SIG-M5 treated with dmso at 0.1 percent for 504 hours (cell line): ENCODE measurements at regions not wholly inside any gene's neighbourhood (a gene's known extent, or its start where the extent isn't known, plus 50 kb on each side); places are given as distances from the start of the nearest gene placed in this dataset.

Experiments
- DNase-seq: peaks from one replicate; lab custom pipeline; 2025; ENCODE audit not compliant: unreplicated experiment; lab: John Stamatoyannopoulos, UW

- no peak for DNase-seq
These were observed 120.9 kb upstream of the MLN start for GRCh38 chr6:33924681-33925080.

GRCh38 chr6:33923857-33924514 is 120.2 kb upstream of the MLN start:
- no peak for DNase-seq

DNA sequence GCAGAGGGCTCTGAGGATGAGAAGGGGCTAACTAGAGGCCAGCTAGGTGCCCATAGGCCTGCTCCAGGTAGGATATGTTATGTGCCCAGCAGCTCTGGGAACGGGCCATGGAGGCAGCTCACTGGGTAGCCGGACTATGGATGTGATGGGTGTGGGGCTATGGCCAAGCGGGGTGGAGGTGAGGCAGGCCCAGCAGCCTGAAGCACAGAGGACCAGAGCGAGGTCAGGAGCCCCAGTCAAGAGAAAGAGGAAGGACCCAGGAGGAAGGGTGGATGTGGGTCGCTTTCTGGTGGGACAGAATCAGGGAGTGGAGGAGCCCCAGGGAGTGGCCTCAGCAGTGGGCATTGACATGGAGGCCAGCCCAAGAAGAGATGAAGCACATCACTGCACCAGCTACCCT is 117.9 kb upstream of the MLN start:
- DNase-seq, result no peak

GRCh38 chr6:33918175-33918695 is 114.4 kb upstream of the MLN start:
- DNase-seq, result no peak

DNA sequence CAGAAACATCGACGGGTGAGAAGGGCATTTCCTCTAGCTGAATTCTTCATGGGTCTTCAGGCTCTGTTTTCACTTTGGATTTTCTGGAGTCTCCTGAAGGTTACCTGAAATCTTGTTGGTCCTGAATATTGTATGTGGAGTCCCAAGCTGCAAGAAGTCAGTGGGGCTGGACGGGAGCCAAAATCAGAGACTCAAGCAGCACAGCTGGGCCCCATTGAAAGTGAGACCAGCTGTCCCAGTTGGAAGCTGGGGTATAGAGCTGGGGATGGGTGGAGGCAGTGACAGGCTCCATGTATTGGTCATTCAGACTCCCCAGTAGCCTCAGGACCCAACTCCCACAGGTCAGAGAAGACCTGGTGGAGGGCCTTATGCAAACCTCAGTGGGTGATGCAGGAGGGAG is 111.3 kb upstream of the MLN start:
- DNase-seq, result no peak

DNA sequence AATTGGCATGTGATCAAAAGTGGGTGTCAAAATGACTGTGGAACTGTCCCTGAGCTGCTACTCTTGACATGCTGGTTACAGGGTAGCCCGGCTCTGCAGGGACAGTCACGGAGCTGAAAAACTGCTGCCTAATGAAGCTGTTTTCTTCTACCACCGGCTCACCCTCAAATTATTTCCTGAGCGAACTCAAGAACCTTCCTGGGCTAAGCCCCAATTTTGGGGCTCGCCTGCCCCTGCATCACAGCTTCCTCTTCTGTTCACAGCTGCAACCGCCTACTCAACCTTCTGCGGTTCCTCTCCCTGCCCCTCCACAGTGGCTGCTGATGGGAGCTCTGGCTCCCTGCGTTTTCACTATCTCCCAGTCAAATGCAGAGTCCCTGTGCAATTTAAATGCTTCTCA is 110.8 kb upstream of the MLN start:
- DNase-seq, result peak; percentile 60

- DNase-seq, result no peak
These were observed 108.4 kb upstream of the MLN start for GRCh38 chr6:33912195-33912594.

DNA sequence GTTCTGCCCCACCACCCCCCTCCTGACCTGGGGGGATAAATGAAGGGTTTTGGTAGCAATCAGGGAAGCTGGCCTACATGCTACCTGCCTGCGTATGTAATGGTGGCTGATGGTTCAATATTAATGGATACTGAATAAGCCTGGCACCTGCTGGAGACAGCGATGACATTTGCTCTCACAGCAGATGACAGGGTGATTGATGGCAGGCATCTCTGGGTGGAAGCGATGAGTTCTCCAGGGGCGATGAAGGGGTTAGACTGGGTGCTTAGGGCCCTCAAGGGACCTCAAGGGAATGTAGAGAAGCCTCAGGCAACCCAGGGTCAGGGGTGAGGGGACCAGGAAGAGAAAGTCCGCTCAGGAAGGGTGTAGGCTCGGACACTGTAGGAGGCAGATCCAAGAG is 107.7 kb upstream of the MLN start:
- no peak for DNase-seq

GRCh38 chr6:33910594-33910993 is 106.8 kb upstream of the MLN start:
- DNase-seq, result no peak

GRCh38 chr6:33909737-33910136 is 105.9 kb upstream of the MLN start:
- DNase-seq, result no peak

- no peak for DNase-seq
These were observed 104.2 kb upstream of the MLN start for GRCh38 chr6:33908025-33908424.

GRCh38 chr6:33907227-33907626 is 103.4 kb upstream of the MLN start:
- no peak for DNase-seq

DNA sequence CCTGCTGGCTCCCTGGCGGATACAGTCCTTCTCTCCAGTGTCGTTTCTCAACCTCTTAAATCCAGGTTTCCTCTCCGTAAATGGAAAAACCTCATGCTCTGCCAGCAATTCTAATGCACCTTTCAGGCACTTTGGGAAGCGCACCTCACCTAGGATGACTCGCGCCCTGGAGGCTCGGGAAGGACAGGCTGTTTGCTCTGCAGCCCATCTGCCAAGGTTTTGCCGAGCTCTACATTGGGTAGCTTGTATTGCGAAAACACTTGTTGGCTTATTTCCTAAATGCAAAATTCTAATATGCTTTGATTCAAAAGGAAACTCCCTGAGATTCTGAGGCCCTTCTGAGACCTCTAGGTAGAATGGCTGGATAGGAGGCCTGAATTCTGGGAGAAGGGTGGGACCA is 102.6 kb upstream of the MLN start:
- DNase-seq, result no peak

- DNase-seq, result no peak
These were observed 101.3 kb upstream of the MLN start for GRCh38 chr6:33905071-33905609.

GRCh38 chr6:33904747-33905065 is 100.9 kb upstream of the MLN start:
- DNase-seq, result no peak

DNA sequence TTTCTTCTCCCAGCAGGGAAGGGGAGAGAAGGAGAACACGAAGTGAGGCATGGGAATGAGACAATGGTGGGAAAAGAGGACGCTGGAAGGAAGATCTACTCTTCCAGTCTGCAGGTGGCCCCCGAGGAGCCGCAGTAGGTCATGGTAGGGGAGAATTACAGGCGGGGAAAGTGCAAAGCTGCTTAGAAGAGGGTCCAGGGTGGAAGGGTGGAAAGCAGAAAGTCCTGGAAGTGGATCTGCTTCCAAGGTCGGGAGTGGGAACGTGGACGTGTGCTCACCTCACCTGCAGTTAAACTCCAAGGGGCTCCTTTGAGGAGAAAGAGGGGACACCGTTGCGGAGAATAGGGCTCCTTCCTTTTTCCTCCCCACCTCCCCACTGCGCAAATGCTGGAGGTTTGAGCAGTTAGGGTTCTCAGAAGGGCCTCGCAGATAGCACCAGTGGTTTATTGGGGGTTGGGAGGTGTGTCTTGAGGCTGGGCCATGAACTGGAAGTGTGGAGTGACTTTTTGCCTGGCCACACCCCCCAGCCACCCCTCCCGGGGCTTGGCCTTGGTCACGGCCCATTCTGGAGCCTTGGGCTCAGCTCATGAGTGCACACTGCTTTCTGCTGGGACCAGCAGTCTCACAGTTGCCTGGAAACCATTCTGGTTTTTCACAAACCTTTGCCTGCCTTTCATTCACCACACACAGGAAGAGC is 100.4 kb upstream of the MLN start:
- DNase-seq, result no peak

GRCh38 chr6:33903579-33903978 is 99.8 kb upstream of the MLN start:
- DNase-seq, result no peak

DNA sequence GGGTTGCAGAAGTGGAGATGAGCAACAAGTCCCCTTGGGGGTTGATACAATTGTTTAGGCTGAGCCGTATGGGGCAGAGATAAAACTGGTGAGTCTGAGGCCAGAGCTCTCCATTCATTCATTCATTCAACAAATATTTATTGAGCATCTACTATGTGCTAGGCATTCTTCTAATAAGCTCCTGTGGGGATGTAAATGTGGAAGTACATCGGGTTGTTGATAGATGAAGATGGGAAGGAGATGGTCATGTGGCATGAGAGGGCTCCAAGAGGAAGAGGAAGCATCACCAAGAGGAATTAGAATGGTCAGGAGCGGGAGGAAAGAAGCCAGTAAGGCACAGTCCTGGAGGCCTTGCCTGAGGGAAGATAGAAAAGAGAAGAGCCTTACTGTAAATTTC is 98.7 kb upstream of the MLN start:
- DNase-seq, result no peak

DNA sequence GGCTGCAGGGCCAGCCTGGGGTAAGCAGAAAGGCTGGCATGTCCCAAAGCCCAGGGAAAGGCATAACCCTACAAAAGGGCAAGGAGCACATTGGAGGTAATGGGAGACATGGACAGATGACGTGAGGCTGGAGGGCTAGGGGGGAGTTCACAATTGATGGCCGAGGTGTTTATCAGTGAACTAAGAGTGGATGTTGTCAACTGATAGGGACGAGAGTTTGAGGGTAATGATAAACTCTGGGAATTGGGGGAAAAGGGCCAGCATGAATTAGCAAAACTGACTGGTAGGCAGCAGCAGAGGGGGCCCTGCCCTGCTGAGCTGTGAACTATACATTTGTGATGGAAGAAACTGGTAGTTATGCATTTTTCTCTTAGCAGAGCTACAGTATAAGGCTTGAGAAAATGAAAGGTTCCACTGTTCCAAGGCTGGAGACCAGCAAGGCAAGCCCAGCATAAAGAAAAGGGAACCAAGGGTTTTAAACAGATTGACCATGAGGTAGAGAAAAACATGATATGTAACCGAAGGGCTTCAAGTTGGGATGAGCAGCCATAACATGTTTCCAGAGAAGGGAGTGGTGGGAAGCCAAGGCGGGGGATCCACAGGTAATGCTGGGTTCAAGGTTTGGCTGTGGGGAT is 98.1 kb upstream of the MLN start:
- DNase-seq, result no peak

DNA sequence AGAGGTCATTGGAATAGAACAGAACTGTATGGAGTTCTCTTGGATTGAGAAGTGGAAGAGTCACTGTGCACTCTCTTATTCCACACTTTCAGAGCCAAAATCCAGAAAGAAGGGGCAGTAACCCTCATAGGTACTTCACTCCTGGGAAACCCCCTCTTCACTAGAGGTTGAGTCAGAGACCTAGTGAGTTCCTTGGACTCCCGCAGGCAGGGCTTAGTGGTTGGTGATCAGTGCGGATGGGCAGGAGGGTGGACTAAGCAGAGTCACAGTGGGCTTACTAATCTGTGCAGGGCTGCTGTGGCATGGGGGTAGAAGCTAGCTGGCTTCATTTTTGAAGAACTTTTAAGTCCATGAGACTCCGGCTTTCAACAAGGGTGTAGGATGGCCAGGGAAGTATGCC is 95.0 kb upstream of the MLN start:
- DNase-seq, result no peak

DNA sequence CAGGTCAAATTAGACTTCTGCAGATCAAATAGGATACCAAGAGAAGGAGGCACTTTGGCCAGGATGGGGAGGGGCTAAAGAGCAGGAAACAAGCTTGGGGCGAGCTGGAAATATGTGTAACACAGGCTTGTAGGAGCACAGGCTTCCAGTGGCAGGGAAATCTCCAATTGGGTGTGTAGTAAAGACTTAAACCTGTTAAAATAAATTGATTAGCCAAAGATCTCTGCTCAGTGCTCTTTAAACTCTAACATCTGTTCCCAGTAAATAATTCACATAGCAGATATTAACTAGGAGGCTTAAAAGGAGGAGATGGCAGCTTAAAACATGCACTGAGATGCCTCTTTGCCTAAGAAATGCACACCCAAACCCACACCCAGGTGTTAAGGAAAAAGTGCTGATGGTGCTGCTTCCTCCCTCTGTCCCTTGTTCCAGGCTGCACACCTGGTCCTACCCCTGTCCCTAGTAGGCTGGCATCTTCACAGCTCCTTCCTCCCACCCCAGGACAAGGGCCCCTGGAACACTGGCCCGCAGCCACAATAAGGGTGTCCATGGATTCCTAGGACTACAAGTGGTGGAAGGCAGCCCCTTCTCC is 93.5 kb upstream of the MLN start:
- DNase-seq, result no peak
